GM19043 (cell line): ENCODE measurements at regions not wholly inside any gene's neighbourhood (a gene's known extent, or its start where the extent isn't known, plus 50 kb on each side); places are given as distances from the start of the nearest gene placed in this dataset.

Experiments used
- ATAC-seq: cut with Tn5 transposase; IDR thresholded peaks from one replicate; pipeline ENCODE4 v1.9.1; 2021; ENCODE audit warnings: low read depth; ENCODE audit not compliant: unreplicated experiment

DNA sequence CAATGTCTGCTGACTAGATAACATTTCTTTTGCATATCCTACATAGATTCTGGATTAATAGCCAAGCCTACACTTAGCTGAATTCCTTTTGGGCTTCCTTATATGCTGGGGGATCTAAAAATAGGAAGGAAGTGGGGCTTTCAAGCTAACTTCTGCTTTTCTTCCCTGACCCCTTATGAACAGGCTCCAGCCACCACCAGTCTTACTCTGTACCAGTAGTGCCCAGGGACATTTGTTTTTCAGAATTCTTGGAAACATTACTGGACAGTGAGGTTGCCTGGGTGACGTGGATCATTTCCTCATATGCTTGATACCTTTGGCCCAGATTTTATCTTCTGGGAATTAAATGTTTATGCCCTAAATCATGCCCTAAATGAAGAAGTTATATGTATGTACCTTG, 55.9 kb upstream of the SRRM4 start:
- ATAC-seq, result no peak

DNA sequence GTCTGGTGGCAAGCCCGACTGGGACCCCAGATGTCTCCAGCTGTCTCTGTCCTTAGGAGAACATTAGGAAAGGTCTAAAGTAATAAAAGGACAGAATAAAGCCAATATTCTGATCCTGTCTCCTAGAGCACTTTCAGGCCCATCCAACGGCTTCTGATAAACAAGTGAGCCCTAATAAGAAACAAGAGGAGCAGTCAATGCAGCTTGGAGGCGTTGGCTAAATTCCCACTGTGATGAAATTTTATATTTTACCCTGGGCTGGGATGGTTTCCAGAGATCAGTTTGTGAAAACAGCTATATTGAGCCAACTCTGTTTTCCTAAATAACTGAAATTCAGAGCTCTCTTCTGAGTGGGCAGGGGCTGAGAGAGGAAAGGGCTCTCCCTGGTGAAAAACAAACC, 55.5 kb upstream of the SRRM4 start:
- ATAC-seq, result no peak
